ENCODE measurements at regions not wholly inside any gene's neighbourhood (a gene's known extent, or its start where the extent isn't known, plus 50 kb on each side); places are given as distances from the start of the nearest gene placed in this dataset.
"Not testable (repeated sequence)": the region's sequence is repeated elsewhere in the genome, so short reads cannot be mapped to it uniquely, and the experiment has no call there.

GRCh38 chr15:36403351-36403750, 176.1 kb upstream of the CDIN1 start:
- FAIRE-seq (no peak), DNase-seq (ENCODE audit: low spot score in 2 of 2) (no peak)

- FAIRE-seq: no peak
- peak in 1 of 2 donors; percentile 2 for DNase-seq (ENCODE audit: low spot score in 2 of 2)
Observed at GRCh38 chr15:36406366-36406765, 173.1 kb upstream of the CDIN1 start.

- DNase-seq (ENCODE audit: low spot score in 2 of 2): no peak
- FAIRE-seq: no peak
Observed at GRCh38 chr15:36406911-36407310, 172.5 kb upstream of the CDIN1 start.

- DNase-seq (ENCODE audit: low spot score in 2 of 2) (no peak), FAIRE-seq (no peak)
Observed at GRCh38 chr15:36407647-36408046, 171.8 kb upstream of the CDIN1 start.

GRCh38 chr15:36409819-36410218, 169.6 kb upstream of the CDIN1 start:
- FAIRE-seq (no peak), DNase-seq (ENCODE audit: low spot score in 2 of 2) (no peak)

- DNase-seq (ENCODE audit: low spot score in 2 of 2): no peak
- FAIRE-seq: no peak
Observed at GRCh38 chr15:36414670-36415069, 164.8 kb upstream of the CDIN1 start.

- FAIRE-seq (no peak), DNase-seq (ENCODE audit: low spot score in 2 of 2) (no peak)
Observed at GRCh38 chr15:36415643-36416042, 163.8 kb upstream of the CDIN1 start.

- DNase-seq (ENCODE audit: low spot score in 2 of 2) (no peak), FAIRE-seq (no peak)
Observed at GRCh38 chr15:36422631-36423030, 156.8 kb upstream of the CDIN1 start.

GRCh38 chr15:36426691-36427090, 152.7 kb upstream of the CDIN1 start:
- DNase-seq (ENCODE audit: low spot score in 2 of 2) (no peak), FAIRE-seq (no peak)

GRCh38 chr15:36428102-36428845, 151.2 kb upstream of the CDIN1 start:
- DNase-seq (ENCODE audit: low spot score in 2 of 2) (no peak), FAIRE-seq (no peak)

GRCh38 chr15:36429707-36430106, 149.7 kb upstream of the CDIN1 start:
- no peak for DNase-seq (ENCODE audit: low spot score in 2 of 2)
- FAIRE-seq: no peak

- no peak for DNase-seq (ENCODE audit: low spot score in 2 of 2)
- no peak for FAIRE-seq
Observed at GRCh38 chr15:36430280-36430679, 149.1 kb upstream of the CDIN1 start.

- no peak for DNase-seq (ENCODE audit: low spot score in 2 of 2)
- FAIRE-seq: no peak
Observed at GRCh38 chr15:36430726-36431265, 148.6 kb upstream of the CDIN1 start.

- DNase-seq (ENCODE audit: low spot score in 2 of 2) (no peak), FAIRE-seq (no peak)
Observed at GRCh38 chr15:36432161-36432560, 147.3 kb upstream of the CDIN1 start.

GRCh38 chr15:36434177-36434576, 145.2 kb upstream of the CDIN1 start:
- FAIRE-seq (no peak), DNase-seq (ENCODE audit: low spot score in 2 of 2) (no peak)

GRCh38 chr15:36438499-36438898, 140.9 kb upstream of the CDIN1 start:
- FAIRE-seq: no peak
- DNase-seq (ENCODE audit: low spot score in 2 of 2): no peak

- no peak for DNase-seq (ENCODE audit: low spot score in 2 of 2)
- no peak for FAIRE-seq
Observed at GRCh38 chr15:36447373-36447772, 132.1 kb upstream of the CDIN1 start.

GRCh38 chr15:36448418-36448817, 131.0 kb upstream of the CDIN1 start:
- no peak for FAIRE-seq
- no peak for DNase-seq (ENCODE audit: low spot score in 2 of 2)

- FAIRE-seq: no peak
- no peak for DNase-seq (ENCODE audit: low spot score in 2 of 2)
Observed at GRCh38 chr15:36449084-36449661, 130.3 kb upstream of the CDIN1 start.

- DNase-seq (ENCODE audit: low spot score in 2 of 2) (no peak), FAIRE-seq (no peak)
Observed at GRCh38 chr15:36449662-36450145, 129.7 kb upstream of the CDIN1 start.

GRCh38 chr15:36454244-36454643, 125.2 kb upstream of the CDIN1 start:
- DNase-seq (ENCODE audit: low spot score in 2 of 2); FAIRE-seq: not testable (repeated sequence)

- DNase-seq (ENCODE audit: low spot score in 2 of 2): no peak
- no peak for FAIRE-seq
Observed at GRCh38 chr15:36458411-36458810, 121.0 kb upstream of the CDIN1 start.

Data from frontal cortex (tissue), 3 donors.